Fibroblast of lung (primary cell): ENCODE measurements at regions not wholly inside any gene's neighbourhood (a gene's known extent, or its start where the extent isn't known, plus 50 kb on each side); places are given as distances from the start of the nearest gene placed in this dataset.

Experiments
- DNase-seq, 2 donors: peaks; one replicate each; pipeline versions ENCODE4 v3.0.0 to v3.0.0-alpha.2; 2010; ENCODE audit warnings: low read depth in 2 of 2
- H2AFZ ChIP-seq: 2 replicates; pipeline ENCODE4 v1.5.1; 2012; ENCODE audit warnings: low read length, control low read depth, inconsistent platforms
- H3K27ac ChIP-seq: 2 replicates; pipeline ENCODE4 v1.5.1; 2011; ENCODE audit warnings: low read length, control low read depth; ENCODE audit not compliant: insufficient read depth
- H3K27me3 ChIP-seq: 2 replicates; pipeline ENCODE4 v1.5.1; 2011; ENCODE audit warnings: mild to moderate bottlenecking, low read length; ENCODE audit not compliant: control insufficient read depth, insufficient read depth
- H3K36me3 ChIP-seq: 2 replicates; pipeline ENCODE4 v1.5.1; 2011; ENCODE audit warnings: low read length; ENCODE audit not compliant: control insufficient read depth, insufficient read depth
- H3K4me1 ChIP-seq: 2 replicates; pipeline ENCODE4 v1.5.1; 2011; ENCODE audit warnings: low read length; ENCODE audit not compliant: control insufficient read depth, insufficient read depth; ENCODE audit errors: extremely low read depth
- H3K4me2 ChIP-seq: 2 replicates; pipeline ENCODE4 v1.5.1; 2011; ENCODE audit warnings: low read length, control low read depth; ENCODE audit not compliant: insufficient read depth; ENCODE audit errors: extremely low read depth
- H3K4me3 ChIP-seq, 4 experiments: fragments of 200-600 bp in 1 of 4; sonication (generic) in 1 of 4; replicated peaks in 1 of 4; 2 replicates each; pipeline ENCODE4 v1.5.1; 2011 to 2016; ENCODE audit warnings: low read length in 4 of 4, low read depth in 3 of 4, mild to moderate bottlenecking in 3 of 4, control low read depth in 2 of 4, inconsistent platforms in 1 of 4, mixed read lengths in 1 of 4; ENCODE audit not compliant: insufficient read depth in 1 of 4; ENCODE audit errors: control extremely low read depth in 1 of 4
- H3K79me2 ChIP-seq: 2 replicates; pipeline ENCODE4 v1.5.1; 2012; ENCODE audit warnings: mild to moderate bottlenecking, low read length, inconsistent platforms; ENCODE audit not compliant: control insufficient read depth, insufficient read depth
- H3K9ac ChIP-seq: 2 replicates; pipeline ENCODE4 v1.5.1; 2011; ENCODE audit warnings: mild to moderate bottlenecking, low read length, control low read depth; ENCODE audit not compliant: insufficient read depth
- H3K9me3 ChIP-seq: 2 replicates; pipeline ENCODE4 v1.5.1; 2012; ENCODE audit warnings: low read depth, low read length; ENCODE audit not compliant: control insufficient read depth, insufficient read depth
- H4K20me1 ChIP-seq: 2 replicates; pipeline ENCODE4 v1.5.1; 2011; ENCODE audit warnings: low read length; ENCODE audit not compliant: control insufficient read depth, insufficient read depth; ENCODE audit errors: extremely low read depth
- EZH2 ChIP-seq: IDR thresholded peaks from 2 replicates; pipeline ENCODE4 v1.5.1; 2012; ENCODE audit warnings: low read length, control low read depth, mild to moderate bottlenecking; ENCODE audit errors: missing control alignments
- TF ChIP-seq, protein P1 (sequence below), 2 donors: IDR thresholded peaks in 1 of 2; conservative IDR thresholded peaks in 1 of 2; 1 replicate in 1 of 2; 2 replicates in 1 of 2; pipeline ENCODE4 v1.5.1; 2011 to 2012; ENCODE audit warnings: low read length in 2 of 2, control low read depth in 1 of 2, inconsistent platforms in 1 of 2, low read depth in 1 of 2, mild to moderate bottlenecking in 1 of 2

DNA sequence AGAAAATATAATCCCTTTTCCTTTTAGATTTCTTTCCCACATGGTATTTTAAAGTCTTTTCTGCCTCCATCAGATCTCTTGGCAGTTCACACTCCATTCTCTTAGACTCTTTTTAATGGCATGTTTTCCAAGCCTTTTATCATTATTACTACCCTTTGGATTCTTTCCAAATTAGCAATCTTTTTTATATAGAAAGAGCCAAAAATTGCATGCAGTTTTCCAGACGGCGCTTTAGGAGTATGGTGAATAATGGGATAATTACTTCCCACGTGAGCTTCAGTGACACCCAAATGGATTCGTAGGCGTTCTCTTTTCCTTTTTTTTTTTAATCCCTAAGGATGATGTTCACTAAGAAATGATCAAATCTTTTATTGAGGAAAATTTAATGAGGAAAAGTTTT lies 354.8 kb upstream of the DNAJC19 start:
- no peak for TF ChIP-seq EZH2
- TF ChIP-seq, protein P1, sequence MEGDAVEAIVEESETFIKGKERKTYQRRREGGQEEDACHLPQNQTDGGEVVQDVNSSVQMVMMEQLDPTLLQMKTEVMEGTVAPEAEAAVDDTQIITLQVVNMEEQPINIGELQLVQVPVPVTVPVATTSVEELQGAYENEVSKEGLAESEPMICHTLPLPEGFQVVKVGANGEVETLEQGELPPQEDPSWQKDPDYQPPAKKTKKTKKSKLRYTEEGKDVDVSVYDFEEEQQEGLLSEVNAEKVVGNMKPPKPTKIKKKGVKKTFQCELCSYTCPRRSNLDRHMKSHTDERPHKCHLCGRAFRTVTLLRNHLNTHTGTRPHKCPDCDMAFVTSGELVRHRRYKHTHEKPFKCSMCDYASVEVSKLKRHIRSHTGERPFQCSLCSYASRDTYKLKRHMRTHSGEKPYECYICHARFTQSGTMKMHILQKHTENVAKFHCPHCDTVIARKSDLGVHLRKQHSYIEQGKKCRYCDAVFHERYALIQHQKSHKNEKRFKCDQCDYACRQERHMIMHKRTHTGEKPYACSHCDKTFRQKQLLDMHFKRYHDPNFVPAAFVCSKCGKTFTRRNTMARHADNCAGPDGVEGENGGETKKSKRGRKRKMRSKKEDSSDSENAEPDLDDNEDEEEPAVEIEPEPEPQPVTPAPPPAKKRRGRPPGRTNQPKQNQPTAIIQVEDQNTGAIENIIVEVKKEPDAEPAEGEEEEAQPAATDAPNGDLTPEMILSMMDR (conservative IDR thresholded peaks at IDR 0.05 in 1 of 2, IDR thresholded peaks at IDR 0.05 in 1 of 2; ENCODE audit: low read depth in 1 of 2, low read length in 2 of 2) = no peak
- Histone ChIP-seq H3K4me1 (no peaks in the 10 kb centered on the region), H3K9me3 (no peaks in the 10 kb centered on the region), H3K4me2 (no peak overlapping the region), H2AFZ (no peak overlapping the region), H3K4me3 (no peak overlapping the region), H3K27ac (no peak overlapping the region), H3K9ac (no peak overlapping the region), H4K20me1 (no peaks in the 10 kb centered on the region), H3K27me3 (no peaks in the 10 kb centered on the region), H3K36me3 (no peaks in the 10 kb centered on the region), H3K79me2 (no peaks in the 10 kb centered on the region)
- no peak for DNase-seq

DNA sequence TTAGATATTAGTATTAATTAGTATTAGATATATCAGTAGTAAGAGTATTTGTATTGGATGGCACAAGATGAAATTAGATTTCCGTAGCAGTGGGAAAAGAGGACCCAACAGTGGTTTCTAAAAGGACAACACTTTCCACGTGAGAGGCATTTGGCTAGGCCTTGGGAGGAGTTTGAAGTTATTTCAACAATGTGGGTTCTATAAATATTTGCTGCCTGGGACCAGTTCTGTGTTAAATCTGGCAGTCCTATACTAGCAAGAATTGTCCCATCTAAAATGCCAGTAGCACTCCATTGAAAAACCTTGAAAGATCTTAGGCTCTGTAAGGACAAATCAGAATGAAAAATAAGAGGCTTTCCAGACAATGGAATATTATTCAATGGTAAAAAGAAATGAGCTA lies 347.1 kb upstream of the DNAJC19 start:
- H3K27ac ChIP-seq = no peak overlapping the region
- DNase-seq = no peak

DNA sequence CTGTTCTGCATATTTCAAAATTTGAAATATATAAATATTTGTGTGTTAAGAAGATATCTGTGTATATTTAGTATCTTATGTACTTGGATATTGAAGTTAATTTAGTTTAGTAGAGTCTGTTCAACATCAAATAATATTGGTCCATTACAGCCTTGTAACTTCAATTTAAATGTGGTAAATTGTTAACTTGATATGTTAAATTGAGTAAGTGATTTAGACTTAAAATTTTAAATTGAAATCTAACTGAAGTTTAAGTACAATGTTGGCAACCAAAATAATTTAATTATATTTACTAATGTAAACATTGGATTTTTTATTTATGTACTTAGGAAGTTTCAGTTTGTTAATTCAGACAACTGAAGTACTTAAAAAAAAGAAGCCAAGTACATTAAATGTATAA lies 343.9 kb upstream of the DNAJC19 start:
- DNase-seq = no peak
- Histone ChIP-seq H3K4me2 (no peak overlapping the region), H3K9ac (no peak overlapping the region), H3K79me2 (no peaks in the 10 kb centered on the region), H3K27ac (no peak overlapping the region), H3K36me3 (no peaks in the 10 kb centered on the region), H2AFZ (no peak overlapping the region), H3K27me3 (no peaks in the 10 kb centered on the region), H3K4me3 (no peak overlapping the region), H3K9me3 (no peaks in the 10 kb centered on the region), H4K20me1 (no peaks in the 10 kb centered on the region), H3K4me1 (no peaks in the 10 kb centered on the region)
- no peak for TF ChIP-seq EZH2
- TF ChIP-seq, protein P1 (conservative IDR thresholded peaks at IDR 0.05 in 1 of 2, IDR thresholded peaks at IDR 0.05 in 1 of 2; ENCODE audit: low read depth in 1 of 2, low read length in 2 of 2) = no peak

More for the DNA sequence above, 347.1 kb upstream of the DNAJC19 start:
- no peak overlapping the region for H3K4me2 ChIP-seq
- H3K4me1 ChIP-seq = no peaks in the 10 kb centered on the region
- no peaks in the 10 kb centered on the region for H3K27me3 ChIP-seq
- no peaks in the 10 kb centered on the region for H4K20me1 ChIP-seq
- H3K36me3 ChIP-seq = no peaks in the 10 kb centered on the region
- no peak for TF ChIP-seq EZH2
- TF ChIP-seq, protein P1 (conservative IDR thresholded peaks at IDR 0.05 in 1 of 2, IDR thresholded peaks at IDR 0.05 in 1 of 2; ENCODE audit: low read depth in 1 of 2, low read length in 2 of 2) = no peak
- H3K9me3 ChIP-seq = no peaks in the 10 kb centered on the region
- no peak overlapping the region for H2AFZ ChIP-seq
- no peak overlapping the region for H3K9ac ChIP-seq
- H3K79me2 ChIP-seq = no peaks in the 10 kb centered on the region
- H3K4me3 ChIP-seq = no peak overlapping the region
